Bone marrow (tissue), 2 donors: ENCODE measurements at regions not wholly inside any gene's neighbourhood (a gene's known extent, or its start where the extent isn't known, plus 50 kb on each side); places are given as distances from the start of the nearest gene placed in this dataset.

ENCODE experiments used
- DNase-seq, 2 donors: peaks; one replicate each; lab custom pipeline; 2025; lab: John Stamatoyannopoulos, UW

DNA sequence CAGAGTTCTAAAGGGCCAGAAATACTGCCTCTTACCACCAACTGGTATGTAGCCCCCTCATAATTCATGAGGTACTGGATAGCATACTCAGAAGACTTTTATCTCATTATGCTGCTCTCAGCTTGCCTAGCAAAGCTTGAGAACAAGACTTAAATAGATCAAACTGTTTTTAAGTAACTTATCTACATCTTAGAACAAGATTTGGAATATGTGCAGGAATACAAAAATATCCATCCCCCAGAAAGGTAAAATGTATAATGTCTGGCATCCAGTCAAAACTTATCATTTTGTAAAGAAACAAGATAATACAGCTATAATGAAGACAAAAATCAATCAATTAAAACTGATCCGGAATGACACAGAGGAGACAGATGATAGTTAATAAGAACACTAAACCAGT lies 400.4 kb upstream of the TGFBR2 start:
- no peak for DNase-seq

GRCh38 chr3:30221619-30222018 lies 384.8 kb upstream of the TGFBR2 start:
- DNase-seq, result peak in 1 of 2 donors; percentile 64

DNA sequence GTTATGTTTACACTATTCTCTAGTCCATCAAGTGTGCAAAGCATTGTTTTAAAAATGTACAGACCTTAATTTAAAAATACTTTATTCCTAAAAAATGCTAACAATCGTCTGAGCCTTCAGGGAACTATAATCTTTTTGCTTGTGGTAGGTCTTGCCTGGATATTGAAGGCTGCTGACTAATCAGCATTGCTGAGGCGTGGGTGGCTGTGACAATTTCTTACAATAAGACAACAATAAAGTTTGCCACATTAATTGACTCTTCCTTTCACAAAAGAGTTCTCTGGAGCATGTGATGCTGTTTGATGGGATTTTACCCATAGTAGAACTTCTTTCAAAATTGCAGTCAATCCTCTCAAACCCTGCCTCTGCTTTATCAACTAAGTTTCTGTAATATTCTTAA lies 384.0 kb upstream of the TGFBR2 start:
- DNase-seq, result no peak

GRCh38 chr3:30225021-30225420 lies 381.4 kb upstream of the TGFBR2 start:
- DNase-seq, result no peak

DNA sequence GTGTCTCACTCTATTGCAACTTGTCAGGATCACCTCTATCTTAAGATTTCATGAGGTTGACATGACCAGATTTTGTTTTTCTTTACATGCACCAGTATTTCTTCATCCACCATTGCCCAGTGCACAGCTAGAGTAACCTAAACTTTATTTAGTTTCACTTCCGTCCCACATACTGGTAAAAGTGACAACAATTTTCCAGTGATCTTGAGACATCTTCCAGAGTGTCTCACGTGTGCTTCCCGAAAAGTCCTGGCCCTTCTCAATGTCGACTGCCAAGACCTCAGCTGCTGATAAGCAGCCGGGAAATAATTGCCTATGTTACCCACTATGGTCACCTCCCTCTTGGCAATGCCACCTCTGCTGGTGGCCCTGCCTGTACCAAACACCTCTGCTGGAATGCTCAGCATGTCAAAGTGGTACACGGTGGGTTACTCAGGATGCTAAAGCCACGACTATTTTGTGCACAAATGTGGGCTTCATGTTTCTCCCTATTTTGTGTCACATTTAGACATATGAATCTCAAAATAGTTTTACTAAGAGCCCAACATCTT lies 379.7 kb upstream of the TGFBR2 start:
- no peak for DNase-seq

GRCh38 chr3:30227571-30228301 lies 378.7 kb upstream of the TGFBR2 start:
- peak in 1 of 2 donors; percentile 42 for DNase-seq

DNA sequence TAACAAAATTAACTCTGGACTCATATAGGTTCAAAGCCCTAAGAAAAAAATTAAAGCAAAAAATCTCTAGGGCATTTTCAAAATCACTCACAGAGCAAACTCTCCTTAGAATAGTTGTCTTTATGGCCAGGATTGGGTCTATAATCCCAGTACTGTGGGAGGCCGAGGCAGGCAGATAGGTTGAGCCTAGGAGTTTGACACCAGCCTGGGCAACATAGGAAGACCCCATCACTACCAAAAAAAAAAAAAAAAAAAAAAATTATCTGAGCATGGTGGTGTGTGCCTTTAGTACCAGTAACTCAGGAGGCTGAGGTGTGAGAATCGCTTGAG lies 378.1 kb upstream of the TGFBR2 start:
- DNase-seq, result no peak

DNA sequence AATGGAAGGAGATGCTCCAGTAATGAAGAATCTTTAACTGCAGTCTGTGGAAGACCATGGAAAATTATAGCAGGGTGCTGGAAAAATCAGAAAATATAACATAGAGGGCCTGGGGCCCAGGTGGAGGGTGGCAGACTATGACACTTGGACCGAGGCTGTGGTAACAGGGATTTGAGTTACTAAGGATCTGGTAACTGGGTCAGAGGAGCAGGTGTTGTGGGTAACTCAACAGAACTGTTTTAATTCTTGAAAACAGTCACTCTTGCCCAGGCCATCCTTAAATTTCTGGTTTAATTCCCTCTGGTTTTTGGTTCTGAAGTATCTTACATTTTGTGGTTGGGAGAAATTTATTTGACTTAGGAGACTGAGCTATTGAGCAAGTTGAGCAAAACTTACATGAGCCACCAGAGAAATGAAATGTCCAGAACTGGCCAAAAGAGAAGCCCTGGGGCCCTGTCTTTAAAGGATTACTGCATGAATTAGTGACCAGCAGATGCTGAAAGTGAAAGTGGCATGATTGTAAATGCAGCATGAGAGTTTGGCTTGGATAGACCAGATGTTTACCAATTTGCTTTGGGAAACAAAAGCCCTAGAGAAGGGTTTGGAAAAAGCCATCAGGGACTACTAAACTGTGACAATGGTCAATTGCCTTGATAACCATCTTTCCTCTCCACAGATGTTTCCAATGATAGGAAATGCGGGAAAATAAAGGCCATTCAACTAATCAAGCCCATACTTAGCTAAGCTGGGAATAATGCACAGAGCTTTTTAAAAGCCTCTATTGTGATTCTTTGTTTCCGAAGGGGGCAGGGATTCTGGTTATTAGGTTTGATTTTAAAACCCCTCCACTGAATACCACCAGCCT lies 374.9 kb upstream of the TGFBR2 start:
- no peak for DNase-seq

GRCh38 chr3:30232142-30232541 lies 374.3 kb upstream of the TGFBR2 start:
- DNase-seq, result no peak

- DNase-seq, result no peak
These were observed 372.3 kb upstream of the TGFBR2 start for GRCh38 chr3:30233913-30234646.

DNA sequence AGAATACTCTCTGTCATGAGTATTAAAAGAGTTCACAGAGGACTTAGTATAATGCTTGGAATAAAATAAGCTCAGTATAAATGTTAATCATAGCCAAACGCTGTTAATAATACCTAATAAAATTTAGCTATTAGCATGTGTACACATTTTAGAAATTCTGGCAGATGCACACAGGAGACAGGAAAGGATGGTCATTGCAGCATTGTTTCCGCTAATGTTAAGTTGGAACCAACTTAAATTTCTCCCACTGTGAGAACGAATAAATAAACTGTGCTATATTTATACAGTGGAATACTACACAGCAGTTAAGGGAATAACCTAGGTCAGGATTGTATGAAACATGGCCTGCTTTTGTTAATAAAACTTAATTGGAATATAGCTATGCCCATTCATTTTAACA lies 370.4 kb upstream of the TGFBR2 start:
- DNase-seq, result no peak

GRCh38 chr3:30241721-30242120 lies 364.7 kb upstream of the TGFBR2 start:
- no peak for DNase-seq

DNA sequence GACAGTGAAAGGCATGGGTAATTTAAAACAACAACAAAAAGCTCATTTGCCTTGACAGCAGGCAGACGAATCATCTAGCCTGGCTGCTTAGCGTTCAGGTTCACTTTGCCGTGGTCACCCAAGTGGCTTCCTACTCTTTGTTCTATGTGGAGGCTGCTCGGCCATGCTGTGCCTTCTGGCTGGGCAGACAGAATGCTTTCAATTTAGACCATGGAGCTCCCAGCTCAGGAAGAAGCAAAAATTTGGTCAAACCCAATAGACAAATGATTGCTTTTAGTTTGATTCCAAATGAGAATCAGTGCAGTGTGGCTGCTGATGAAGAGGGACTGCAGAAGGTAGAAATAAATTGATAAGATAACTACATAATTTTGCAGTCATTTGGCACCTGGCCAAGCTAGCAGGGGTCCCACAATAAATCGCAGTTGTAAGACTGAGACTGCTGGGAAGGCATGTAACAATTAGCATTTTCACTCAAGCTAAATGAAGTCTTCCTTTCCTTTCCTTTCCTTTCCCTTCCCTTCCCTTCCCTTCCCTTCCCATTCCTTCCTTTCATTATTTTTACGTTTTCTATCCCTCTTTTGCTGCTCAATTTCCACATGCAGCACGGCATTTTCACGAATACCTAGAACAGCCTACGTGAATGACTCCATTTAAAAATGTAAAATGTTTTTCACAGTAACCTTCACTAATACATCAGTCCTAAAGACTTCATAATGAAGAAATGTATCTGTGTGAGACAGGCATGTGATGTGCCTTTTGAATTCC lies 360.4 kb upstream of the TGFBR2 start:
- DNase-seq, result no peak

DNA sequence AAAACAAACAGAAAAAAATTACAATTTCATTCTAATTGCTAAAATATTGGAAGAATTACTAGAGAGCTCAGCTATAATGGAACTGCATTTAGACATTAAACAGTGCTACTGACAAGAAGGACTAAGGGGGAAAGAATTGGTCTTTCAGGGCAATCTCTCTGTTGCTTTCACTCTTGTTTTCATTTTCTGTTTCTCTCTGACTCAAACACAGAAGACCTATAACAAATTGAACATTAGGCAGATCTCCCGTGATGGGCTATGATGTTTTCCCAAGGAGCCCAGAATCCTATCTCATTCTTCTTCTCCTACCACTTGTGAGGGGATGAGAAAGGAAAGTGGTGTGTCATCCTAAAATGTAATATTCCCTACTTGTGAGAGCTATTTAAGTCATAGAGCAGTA lies 358.0 kb upstream of the TGFBR2 start:
- DNase-seq, result peak in 1 of 2 donors; percentile 44

- no peak for DNase-seq
These were observed 353.9 kb upstream of the TGFBR2 start for GRCh38 chr3:30252474-30252873.

DNA sequence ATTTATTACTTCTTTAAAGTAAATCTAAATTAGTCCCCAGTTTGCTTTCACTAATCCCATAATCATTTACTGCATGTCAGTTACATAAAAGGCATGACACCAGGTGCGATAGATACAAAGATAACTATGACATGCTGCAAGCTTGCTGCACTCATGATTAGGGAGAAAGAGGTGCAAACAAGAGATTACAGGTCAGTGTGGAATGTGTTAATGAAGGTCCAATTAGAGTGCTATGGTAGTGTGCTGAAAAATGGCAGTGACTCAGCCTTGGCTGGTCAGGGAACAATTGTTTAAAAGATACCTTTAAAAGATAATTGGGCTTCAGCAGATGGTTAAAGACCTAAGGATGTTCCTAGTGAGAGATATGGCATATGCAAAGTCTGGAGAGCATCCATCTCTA lies 352.6 kb upstream of the TGFBR2 start:
- no peak for DNase-seq

DNA sequence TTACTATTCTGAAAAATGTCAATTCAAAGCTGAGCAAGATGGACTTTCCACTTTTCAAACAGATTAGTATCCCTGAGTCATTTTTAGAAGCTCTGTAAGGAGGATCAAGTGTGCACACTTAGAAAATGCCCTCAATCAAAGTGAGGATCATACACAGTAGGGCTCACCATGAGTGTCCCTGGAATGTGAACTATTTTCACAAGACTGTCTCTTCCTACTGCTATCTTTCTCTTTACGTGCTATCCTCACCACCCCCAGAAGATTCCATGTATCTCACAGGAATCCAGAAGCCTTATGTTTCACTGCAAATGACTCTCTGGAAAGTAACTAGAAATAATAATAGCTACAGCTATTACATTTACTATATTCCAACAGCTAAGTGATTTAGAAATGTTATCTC lies 349.9 kb upstream of the TGFBR2 start:
- DNase-seq, result no peak

GRCh38 chr3:30258426-30259392 lies 347.7 kb upstream of the TGFBR2 start:
- DNase-seq, result no peak

GRCh38 chr3:30259730-30260129 lies 346.7 kb upstream of the TGFBR2 start:
- DNase-seq, result no peak

DNA sequence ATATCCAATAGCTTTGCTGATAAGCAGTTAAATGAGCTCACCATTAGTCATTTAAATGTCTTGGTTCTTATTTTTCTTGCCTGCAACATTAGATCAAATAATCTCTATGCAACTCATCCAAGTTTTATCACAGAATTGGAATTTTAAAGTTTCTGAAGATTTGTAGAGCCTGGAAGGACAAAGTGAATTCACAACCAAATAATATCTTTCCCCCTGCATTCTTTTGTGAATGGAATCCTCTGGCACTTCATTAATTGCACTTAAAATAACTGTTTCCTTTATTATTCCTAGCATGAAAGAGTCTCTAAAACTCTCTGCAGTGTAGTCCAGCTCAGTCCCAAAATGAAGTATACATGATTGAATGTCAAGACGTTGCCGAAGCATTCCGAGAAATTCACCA lies 345.6 kb upstream of the TGFBR2 start:
- no peak for DNase-seq
